ENCODE measurements at regions not wholly inside any gene's neighbourhood (a gene's known extent, or its start where the extent isn't known, plus 50 kb on each side); places are given as distances from the start of the nearest gene placed in this dataset.

- TF ChIP-seq, protein P1, sequence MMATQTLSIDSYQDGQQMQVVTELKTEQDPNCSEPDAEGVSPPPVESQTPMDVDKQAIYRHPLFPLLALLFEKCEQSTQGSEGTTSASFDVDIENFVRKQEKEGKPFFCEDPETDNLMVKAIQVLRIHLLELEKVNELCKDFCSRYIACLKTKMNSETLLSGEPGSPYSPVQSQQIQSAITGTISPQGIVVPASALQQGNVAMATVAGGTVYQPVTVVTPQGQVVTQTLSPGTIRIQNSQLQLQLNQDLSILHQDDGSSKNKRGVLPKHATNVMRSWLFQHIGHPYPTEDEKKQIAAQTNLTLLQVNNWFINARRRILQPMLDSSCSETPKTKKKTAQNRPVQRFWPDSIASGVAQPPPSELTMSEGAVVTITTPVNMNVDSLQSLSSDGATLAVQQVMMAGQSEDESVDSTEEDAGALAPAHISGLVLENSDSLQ (IDR thresholded peaks at IDR 0.05) = no peak
- no peak for TF ChIP-seq SP1 (IDR thresholded peaks at IDR 0.05)
- TF ChIP-seq FOXK2 (IDR thresholded peaks at IDR 0.05) = no peak
- TF ChIP-seq ARNT (IDR thresholded peaks at IDR 0.05) = no peak
- TF ChIP-seq SUZ12 (IDR thresholded peaks at IDR 0.05) = no peak
- TF ChIP-seq ZNF384 (IDR thresholded peaks at IDR 0.05) = no peak
- no peak for TF ChIP-seq ELF4 (IDR thresholded peaks at IDR 0.05)
- TF ChIP-seq TARDBP (IDR thresholded peaks at IDR 0.05) = no peak
- TF ChIP-seq BHLHE40 (IDR thresholded peaks at IDR 0.05; ENCODE audit: borderline replicate concordance) = no peak
- no peak for TF ChIP-seq NFRKB (IDR thresholded peaks at IDR 0.05)
- no peak for TF ChIP-seq HDGF (IDR thresholded peaks at IDR 0.05; ENCODE audit: borderline replicate concordance)
- no peak for TF ChIP-seq FOXM1 (IDR thresholded peaks at IDR 0.05; ENCODE audit: borderline replicate concordance)
Measured at GRCh38 chr6:86775893-86776292, 161.4 kb upstream of the HTR1E start.

Data from HEK293T (cell line).